IPS-15b (cell line): ENCODE measurements at regions not wholly inside any gene's neighbourhood (a gene's known extent, or its start where the extent isn't known, plus 50 kb on each side); places are given as distances from the start of the nearest gene placed in this dataset.
"Not testable (repeated sequence)": the region's sequence is repeated elsewhere in the genome, so short reads cannot be mapped to it uniquely, and the experiment has no call there.

Source experiments
- H3K27me3 ChIP-seq: one replicate; pipeline ENCODE4 v1.6.1; 2013; ENCODE audit warnings: low read length; ENCODE audit not compliant: control insufficient read depth, insufficient read depth
- H3K36me3 ChIP-seq: one replicate; pipeline ENCODE4 v1.6.1; 2013; ENCODE audit warnings: low read length; ENCODE audit not compliant: control insufficient read depth, insufficient read depth
- H3K4me1 ChIP-seq: one replicate; pipeline ENCODE4 v1.6.1; 2013; ENCODE audit warnings: mild to moderate bottlenecking, low read length; ENCODE audit not compliant: control insufficient read depth, insufficient read depth
- H3K4me3 ChIP-seq: one replicate; pipeline ENCODE4 v1.5.1; 2013; ENCODE audit warnings: low read depth, low read length
- H3K9ac ChIP-seq: one replicate; pipeline ENCODE4 v1.6.1; 2013; ENCODE audit warnings: low read depth, mild to moderate bottlenecking, low read length
- H3K9me3 ChIP-seq: one replicate; pipeline ENCODE4 v1.6.1; 2013; ENCODE audit warnings: mild to moderate bottlenecking, low read length; ENCODE audit not compliant: control insufficient read depth, insufficient read depth

GRCh38 chr4:138595171-138595570 lies 353.0 kb upstream of the SLC7A11 start:
- no peak overlapping the region for H3K9ac ChIP-seq
- no peaks in the 10 kb centered on the region for H3K9me3 ChIP-seq
- H3K4me3 ChIP-seq, result no peak overlapping the region
- H3K27me3 ChIP-seq, result no peaks in the 10 kb centered on the region
- H3K36me3 ChIP-seq, result no peaks in the 10 kb centered on the region
- no peaks in the 10 kb centered on the region for H3K4me1 ChIP-seq

- no peak overlapping the region for H3K4me3 ChIP-seq
- no peak overlapping the region for H3K9ac ChIP-seq
- no peaks in the 10 kb centered on the region for H3K36me3 ChIP-seq
- no peaks in the 10 kb centered on the region for H3K27me3 ChIP-seq
- H3K9me3 ChIP-seq, result no peaks in the 10 kb centered on the region
- no peaks in the 10 kb centered on the region for H3K4me1 ChIP-seq
Observed at GRCh38 chr4:138592796-138593195, 350.6 kb upstream of the SLC7A11 start.

DNA sequence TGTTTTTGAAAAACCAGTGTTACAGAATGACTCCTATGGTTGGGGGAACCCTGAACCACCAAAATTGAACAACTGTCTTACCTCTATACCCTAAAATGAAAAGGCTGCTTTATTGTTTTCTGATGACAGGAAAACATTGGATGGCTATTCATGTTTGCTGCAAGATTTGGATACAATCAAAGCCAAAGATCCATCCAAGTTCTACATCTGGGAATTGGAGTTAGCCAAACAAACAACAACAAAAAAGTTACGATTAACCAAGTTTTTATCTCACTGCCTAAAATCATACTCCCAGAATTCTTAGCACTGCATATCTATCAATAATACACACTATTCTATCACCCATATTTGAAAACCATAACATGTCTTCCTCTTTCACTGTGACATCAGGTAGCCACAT lies 349.7 kb upstream of the SLC7A11 start:
- H3K4me1 ChIP-seq, result no peaks in the 10 kb centered on the region
- no peaks in the 10 kb centered on the region for H3K27me3 ChIP-seq
- H3K9ac ChIP-seq, result no peak overlapping the region
- H3K9me3 ChIP-seq, result no peaks in the 10 kb centered on the region
- no peaks in the 10 kb centered on the region for H3K36me3 ChIP-seq
- no peak overlapping the region for H3K4me3 ChIP-seq

GRCh38 chr4:138588501-138588900 lies 346.4 kb upstream of the SLC7A11 start:
- no peaks in the 10 kb centered on the region for H3K36me3 ChIP-seq
- no peaks in the 10 kb centered on the region for H3K4me1 ChIP-seq
- H3K4me3 ChIP-seq, result no peak overlapping the region
- no peaks in the 10 kb centered on the region for H3K9me3 ChIP-seq
- no peak overlapping the region for H3K9ac ChIP-seq
- no peaks in the 10 kb centered on the region for H3K27me3 ChIP-seq

DNA sequence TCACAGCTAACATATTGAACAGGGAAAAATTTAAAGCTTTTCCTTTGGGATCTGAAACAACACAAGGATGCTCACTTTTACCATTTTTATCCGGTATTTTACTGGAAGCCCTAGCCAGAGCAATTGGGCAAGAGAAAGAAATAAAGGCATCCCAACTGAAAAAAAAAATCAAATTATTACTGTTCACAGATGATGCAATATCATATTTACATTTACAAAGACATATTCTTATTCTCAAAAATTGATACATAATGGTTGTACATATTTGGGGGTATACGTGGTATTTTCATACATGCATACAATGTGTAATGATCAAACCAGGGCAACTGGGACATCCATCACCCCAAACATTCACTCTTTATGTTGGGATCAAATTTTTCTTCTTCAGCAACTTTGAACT lies 337.0 kb upstream of the SLC7A11 start:
- H3K36me3 ChIP-seq, result no peaks in the 10 kb centered on the region
- no peak overlapping the region for H3K4me3 ChIP-seq
- peaks cover 3% of the 10 kb centered on the region for H3K9me3 ChIP-seq
- H3K27me3 ChIP-seq, result no peaks in the 10 kb centered on the region
- H3K4me1 ChIP-seq, result no peaks in the 10 kb centered on the region
- H3K9ac ChIP-seq, result no peak overlapping the region

DNA sequence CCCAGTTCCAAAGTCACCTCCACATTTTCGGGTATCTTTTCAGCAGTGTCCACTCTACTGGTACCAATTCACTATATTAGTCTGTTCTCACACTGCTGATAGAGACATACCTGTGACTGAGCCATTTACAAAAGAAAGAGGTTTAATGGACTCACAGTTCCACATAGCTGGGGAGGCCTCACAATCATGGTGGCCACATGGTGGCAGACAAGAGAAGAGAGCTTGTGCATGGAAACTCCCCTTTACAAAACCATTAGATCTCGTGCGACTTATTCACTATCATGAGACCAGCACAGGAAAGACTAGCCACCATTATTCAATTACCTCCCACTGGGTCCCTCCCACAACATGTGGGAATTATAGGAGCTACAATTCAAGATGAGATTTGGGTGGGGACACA lies 335.7 kb upstream of the SLC7A11 start:
- not testable (repeated sequence) for H3K9me3 ChIP-seq, H3K4me1 ChIP-seq, H3K27me3 ChIP-seq, H3K4me3 ChIP-seq, H3K9ac ChIP-seq, H3K36me3 ChIP-seq

DNA sequence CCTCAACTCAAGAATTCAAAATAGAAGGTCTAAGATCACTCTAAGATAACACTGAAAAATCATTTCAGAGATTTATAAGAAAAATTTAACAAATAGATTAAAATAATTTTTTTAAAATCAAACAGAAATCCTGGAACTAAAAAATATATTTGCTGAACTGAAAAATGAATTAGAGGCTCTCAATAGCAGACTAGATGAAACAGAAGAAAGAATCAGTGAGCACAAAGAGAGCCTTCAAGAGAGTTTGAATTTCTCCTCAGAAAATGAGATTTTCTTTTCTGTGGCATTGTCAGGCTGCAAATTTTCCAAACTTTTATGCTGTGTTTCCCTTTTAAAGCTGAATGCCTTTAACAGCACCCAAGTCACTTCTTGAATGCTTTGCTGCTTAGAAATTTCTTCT lies 335.0 kb upstream of the SLC7A11 start:
- Histone ChIP-seq H3K4me1 (no peaks in the 10 kb centered on the region), H3K36me3 (no peaks in the 10 kb centered on the region), H3K9me3 (peaks cover 3% of the 10 kb centered on the region), H3K9ac (no peak overlapping the region), H3K27me3 (no peaks in the 10 kb centered on the region), H3K4me3 (no peak overlapping the region)

GRCh38 chr4:138576684-138577083 lies 334.5 kb upstream of the SLC7A11 start:
- Histone ChIP-seq H3K4me1 (no peaks in the 10 kb centered on the region), H3K4me3 (no peak overlapping the region), H3K27me3 (no peaks in the 10 kb centered on the region), H3K9ac (no peak overlapping the region), H3K36me3 (no peaks in the 10 kb centered on the region), H3K9me3 (peaks cover 3% of the 10 kb centered on the region)

- H3K9ac ChIP-seq, result no peak overlapping the region
- no peaks in the 10 kb centered on the region for H3K4me1 ChIP-seq
- no peaks in the 10 kb centered on the region for H3K9me3 ChIP-seq
- no peak overlapping the region for H3K4me3 ChIP-seq
- no peaks in the 10 kb centered on the region for H3K36me3 ChIP-seq
- no peaks in the 10 kb centered on the region for H3K27me3 ChIP-seq
Observed at GRCh38 chr4:138573246-138573645, 331.1 kb upstream of the SLC7A11 start.

- Histone ChIP-seq H3K9ac (no peak overlapping the region), H3K27me3 (no peaks in the 10 kb centered on the region), H3K36me3 (no peaks in the 10 kb centered on the region), H3K9me3 (no peaks in the 10 kb centered on the region), H3K4me3 (no peak overlapping the region), H3K4me1 (no peaks in the 10 kb centered on the region)
Observed at GRCh38 chr4:138572007-138572406, 329.9 kb upstream of the SLC7A11 start.

- Histone ChIP-seq H3K4me1 (no peaks in the 10 kb centered on the region), H3K27me3 (no peaks in the 10 kb centered on the region), H3K4me3 (no peak overlapping the region), H3K9ac (no peak overlapping the region), H3K9me3 (no peaks in the 10 kb centered on the region), H3K36me3 (no peaks in the 10 kb centered on the region)
Observed at GRCh38 chr4:138567696-138568095, 325.5 kb upstream of the SLC7A11 start.

- H3K9ac ChIP-seq, result no peak overlapping the region
- H3K9me3 ChIP-seq, result no peaks in the 10 kb centered on the region
Observed at GRCh38 chr4:138565576-138565975, 323.4 kb upstream of the SLC7A11 start.

DNA sequence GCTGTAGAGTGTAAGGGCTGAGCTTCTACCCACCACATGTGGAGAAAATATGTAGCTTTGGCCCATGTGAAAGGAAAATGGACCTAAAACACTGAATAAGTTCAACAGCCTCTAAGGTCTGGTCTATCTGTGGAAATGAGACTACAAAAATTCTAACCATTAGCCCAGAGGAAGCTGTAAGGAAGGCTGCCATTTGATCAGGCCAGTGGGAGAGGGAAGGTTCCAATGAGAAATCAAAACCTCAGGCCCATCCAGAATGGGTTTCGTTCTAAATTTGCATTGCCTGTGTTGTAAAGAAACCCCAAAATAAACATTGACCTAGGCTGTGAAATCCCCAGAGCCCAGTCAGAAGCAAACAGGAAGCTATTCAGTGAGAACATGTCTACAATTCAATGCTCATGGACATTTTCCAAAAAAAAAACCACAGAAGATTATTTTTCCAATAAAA lies 320.4 kb upstream of the SLC7A11 start:
- Histone ChIP-seq H3K27me3 (no peaks in the 10 kb centered on the region), H3K9me3 (no peaks in the 10 kb centered on the region), H3K9ac (no peak overlapping the region), H3K36me3 (no peaks in the 10 kb centered on the region), H3K4me3 (no peak overlapping the region), H3K4me1 (no peaks in the 10 kb centered on the region)

More at GRCh38 chr4:138565576-138565975, 323.4 kb upstream of the SLC7A11 start:
- no peaks in the 10 kb centered on the region for H3K4me1 ChIP-seq
- H3K36me3 ChIP-seq, result no peaks in the 10 kb centered on the region
- H3K27me3 ChIP-seq, result no peaks in the 10 kb centered on the region
- no peak overlapping the region for H3K4me3 ChIP-seq
